Stomach (tissue), 4 donors: ENCODE measurements at regions not wholly inside any gene's neighbourhood (a gene's known extent, or its start where the extent isn't known, plus 50 kb on each side); places are given as distances from the start of the nearest gene placed in this dataset.

Experiments used
- POLR2AphosphoS5 ChIP-seq, 3 donors: sonication (generic); formaldehyde crosslinking; IDR thresholded peaks; one replicate each; pipeline ENCODE4 v1.6.1; 2016; ENCODE audit warnings: antibody characterized with exemption in 3 of 3
- TF ChIP-seq, protein P1 (sequence below), 7 experiments: fragments of 450-650 bp in 4 of 7; fragments of 200-600 bp in 3 of 7; sonication (generic) in 3 of 7; IDR thresholded peaks; one replicate each; pipeline ENCODE4 v1.5.1; 2016 to 2019; ENCODE audit warnings: antibody characterized with exemption in 7 of 7, control low read depth in 2 of 7, mild to moderate bottlenecking in 1 of 7

DNA sequence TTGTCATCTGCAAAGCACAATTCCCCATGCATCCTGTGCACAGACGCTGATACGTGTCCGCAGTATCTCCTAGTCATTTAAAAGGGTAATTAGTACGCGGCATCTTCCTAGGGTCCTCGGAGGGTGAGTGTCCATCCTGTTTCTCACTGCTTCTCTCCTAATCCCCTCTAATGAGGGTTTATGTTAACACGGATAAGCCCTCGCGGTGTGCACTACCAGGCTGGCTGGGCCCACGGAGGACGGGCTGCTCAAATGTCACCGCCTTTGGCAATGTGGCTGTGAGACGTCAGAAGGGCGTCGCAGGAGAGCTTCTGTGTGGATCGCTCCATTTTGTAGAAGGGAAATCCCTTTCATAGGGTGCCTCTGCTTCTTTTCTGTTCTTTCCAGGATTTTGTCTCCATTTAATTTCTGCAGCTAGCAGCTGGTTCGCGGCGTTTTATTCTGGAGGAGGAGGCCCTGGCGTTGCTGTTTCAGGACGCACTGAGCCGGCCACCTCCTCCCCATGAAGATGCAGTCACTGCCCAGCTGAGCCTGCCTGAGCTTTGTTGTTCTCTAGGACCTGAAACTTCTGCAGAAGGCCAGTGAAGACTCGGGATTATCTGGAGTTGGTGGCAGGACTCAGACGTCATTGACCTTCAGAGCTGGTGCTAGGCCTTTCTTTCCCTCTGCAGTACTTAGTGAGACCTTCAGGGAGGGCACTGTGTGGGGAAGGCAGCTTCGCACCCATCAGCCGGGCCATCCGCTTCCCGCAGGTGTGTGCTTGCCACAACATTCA lies 326.1 kb upstream of the IRX1 start:
- TF ChIP-seq, protein P1, sequence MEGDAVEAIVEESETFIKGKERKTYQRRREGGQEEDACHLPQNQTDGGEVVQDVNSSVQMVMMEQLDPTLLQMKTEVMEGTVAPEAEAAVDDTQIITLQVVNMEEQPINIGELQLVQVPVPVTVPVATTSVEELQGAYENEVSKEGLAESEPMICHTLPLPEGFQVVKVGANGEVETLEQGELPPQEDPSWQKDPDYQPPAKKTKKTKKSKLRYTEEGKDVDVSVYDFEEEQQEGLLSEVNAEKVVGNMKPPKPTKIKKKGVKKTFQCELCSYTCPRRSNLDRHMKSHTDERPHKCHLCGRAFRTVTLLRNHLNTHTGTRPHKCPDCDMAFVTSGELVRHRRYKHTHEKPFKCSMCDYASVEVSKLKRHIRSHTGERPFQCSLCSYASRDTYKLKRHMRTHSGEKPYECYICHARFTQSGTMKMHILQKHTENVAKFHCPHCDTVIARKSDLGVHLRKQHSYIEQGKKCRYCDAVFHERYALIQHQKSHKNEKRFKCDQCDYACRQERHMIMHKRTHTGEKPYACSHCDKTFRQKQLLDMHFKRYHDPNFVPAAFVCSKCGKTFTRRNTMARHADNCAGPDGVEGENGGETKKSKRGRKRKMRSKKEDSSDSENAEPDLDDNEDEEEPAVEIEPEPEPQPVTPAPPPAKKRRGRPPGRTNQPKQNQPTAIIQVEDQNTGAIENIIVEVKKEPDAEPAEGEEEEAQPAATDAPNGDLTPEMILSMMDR (IDR thresholded peaks at IDR 0.05) = no peak
- no peak for TF ChIP-seq POLR2AphosphoS5 (IDR thresholded peaks at IDR 0.05)
